ENCODE measurements at regions not wholly inside any gene's neighbourhood (a gene's known extent, or its start where the extent isn't known, plus 50 kb on each side); places are given as distances from the start of the nearest gene placed in this dataset.

- Histone ChIP-seq H3K9me3 (ENCODE audit: control insufficient read depth in 4 of 4, insufficient read depth in 3 of 4, low read length in 3 of 4) (peaks cover 0 to 4% (median 2%) of the 10 kb centered on the region in 4 donors), H3K4me3 (no peak overlapping the region), H3K9ac (ENCODE audit: insufficient read depth in 1 of 2, low read length in 2 of 2) (no peak overlapping the region), H3K27ac (ENCODE audit: low read depth in 1 of 2, low read length in 1 of 2) (no peak overlapping the region), H3K36me3 (ENCODE audit: control insufficient read depth in 4 of 4, insufficient read depth in 4 of 4, low read length in 4 of 4) (no peaks in the 10 kb centered on the region), H3K27me3 (ENCODE audit: control insufficient read depth in 3 of 3, insufficient read depth in 3 of 3, low read length in 2 of 3) (no peaks in the 10 kb centered on the region), H3K4me1 (ENCODE audit: control insufficient read depth in 5 of 5, insufficient read depth in 5 of 5, low read length in 5 of 5) (no peaks in the 10 kb centered on the region)
- TF ChIP-seq CTCF (IDR thresholded peaks at IDR 0.05; ENCODE audit: control extremely low read depth, extremely low read depth) = no peak
- ATAC-seq (ENCODE audit: insufficient read depth, low FRiP score) (no peak), DNase-seq (no peak)
- WGBS, 2 donors = 31 to 35% methylated on average over 5 of the region's 5 CpGs
Observed at GRCh38 chr12:115823635-115824034, 453.9 kb downstream of the MED13L start.

- Histone ChIP-seq H3K9ac (ENCODE audit: insufficient read depth in 1 of 2, low read length in 2 of 2) (no peak overlapping the region), H3K27me3 (ENCODE audit: control insufficient read depth in 3 of 3, insufficient read depth in 3 of 3, low read length in 2 of 3) (no peaks in the 10 kb centered on the region), H3K27ac (ENCODE audit: low read depth in 1 of 2, low read length in 1 of 2) (no peak overlapping the region), H3K4me1 (ENCODE audit: control insufficient read depth in 5 of 5, insufficient read depth in 5 of 5, low read length in 5 of 5) (peaks cover 0 to 22% (median 2%) of the 10 kb centered on the region in 5 donors), H3K9me3 (ENCODE audit: control insufficient read depth in 4 of 4, insufficient read depth in 3 of 4, low read length in 3 of 4) (peaks cover 0 to 5% (median 2%) of the 10 kb centered on the region in 4 donors), H3K4me3 (no peak overlapping the region), H3K36me3 (ENCODE audit: control insufficient read depth in 4 of 4, insufficient read depth in 4 of 4, low read length in 4 of 4) (no peaks in the 10 kb centered on the region)
- TF ChIP-seq CTCF (IDR thresholded peaks at IDR 0.05; ENCODE audit: control extremely low read depth, extremely low read depth) = no peak
- ATAC-seq (ENCODE audit: insufficient read depth, low FRiP score) (no peak), DNase-seq (no peak)
- 62 to 64% methylated on average over 3 of the region's 3 CpGs for WGBS, 2 donors
Observed at GRCh38 chr12:115820656-115821055, 456.8 kb downstream of the MED13L start.

- ATAC-seq (ENCODE audit: insufficient read depth, low FRiP score) = no peak
- no peak for TF ChIP-seq CTCF (IDR thresholded peaks at IDR 0.05; ENCODE audit: control extremely low read depth, extremely low read depth)
- H3K4me3 ChIP-seq = no peak overlapping the region
- H3K9me3 ChIP-seq (ENCODE audit: control insufficient read depth in 4 of 4, insufficient read depth in 3 of 4, low read length in 3 of 4) = peaks cover 0 to 1% (median 0%) of the 10 kb centered on the region in 4 donors
- no peak overlapping the region for H3K9ac ChIP-seq (ENCODE audit: insufficient read depth in 1 of 2, low read length in 2 of 2)
- no peaks in the 10 kb centered on the region for H3K27me3 ChIP-seq (ENCODE audit: control insufficient read depth in 3 of 3, insufficient read depth in 3 of 3, low read length in 2 of 3)
- no peak overlapping the region for H3K27ac ChIP-seq (ENCODE audit: low read depth in 1 of 2, low read length in 1 of 2)
- H3K36me3 ChIP-seq (ENCODE audit: control insufficient read depth in 4 of 4, insufficient read depth in 4 of 4, low read length in 4 of 4) = no peaks in the 10 kb centered on the region
- peaks cover 0 to 22% (median 2%) of the 10 kb centered on the region in 5 donors for H3K4me1 ChIP-seq (ENCODE audit: control insufficient read depth in 5 of 5, insufficient read depth in 5 of 5, low read length in 5 of 5)
- no peak for DNase-seq
- WGBS, 2 donors = 88 to 89% methylated on average over 5 of the region's 5 CpGs
Observed at GRCh38 chr12:115818973-115819372, 458.5 kb downstream of the MED13L start.

GRCh38 chr12:115817389-115817788, 460.1 kb downstream of the MED13L start:
- H3K9ac ChIP-seq (ENCODE audit: insufficient read depth in 1 of 2, low read length in 2 of 2) = peak overlapping the region in 1 of 2 donors; percentile 19
- peaks cover 0 to 22% (median 2%) of the 10 kb centered on the region in 5 donors for H3K4me1 ChIP-seq (ENCODE audit: control insufficient read depth in 5 of 5, insufficient read depth in 5 of 5, low read length in 5 of 5)
- no peak overlapping the region for H3K27ac ChIP-seq (ENCODE audit: low read depth in 1 of 2, low read length in 1 of 2)
- TF ChIP-seq CTCF (IDR thresholded peaks at IDR 0.05; ENCODE audit: control extremely low read depth, extremely low read depth) = no peak
- H3K9me3 ChIP-seq (ENCODE audit: control insufficient read depth in 4 of 4, insufficient read depth in 3 of 4, low read length in 3 of 4) = peaks cover 0 to 1% (median 0%) of the 10 kb centered on the region in 4 donors
- H3K36me3 ChIP-seq (ENCODE audit: control insufficient read depth in 4 of 4, insufficient read depth in 4 of 4, low read length in 4 of 4) = no peaks in the 10 kb centered on the region
- ATAC-seq (ENCODE audit: insufficient read depth, low FRiP score) = no peak
- no peaks in the 10 kb centered on the region for H3K27me3 ChIP-seq (ENCODE audit: control insufficient read depth in 3 of 3, insufficient read depth in 3 of 3, low read length in 2 of 3)
- peak; percentile 71 to 93 (median 91) for DNase-seq
- 35 to 58% methylated on average over 9 of the region's 9 CpGs for WGBS, 2 donors
- no peak overlapping the region for H3K4me3 ChIP-seq
